Natural killer cell (primary cell): ENCODE measurements at regions not wholly inside any gene's neighbourhood (a gene's known extent, or its start where the extent isn't known, plus 50 kb on each side); places are given as distances from the start of the nearest gene placed in this dataset.

Experiments
- ATAC-seq, 3 donors: fragments of 150-1000 bp in 2 of 3; fragments of 200-7000 bp in 1 of 3; cut with Tn5 transposase; 1 replicate in 1 of 3; 2 replicates in 2 of 3; pipeline ENCODE4 v1.10.0; 2021; ENCODE audit warnings: mild to moderate bottlenecking in 2 of 3, moderate library complexity in 2 of 3
- DNase-seq, 2 donors: peaks; one replicate each; pipeline versions ENCODE4 v3.0.0 to v3.0.0-alpha.2; 2013 to 2021; ENCODE audit warnings: mixed read lengths in 1 of 2
- H3K27ac ChIP-seq: one replicate; pipeline ENCODE4 v1.5.1; 2013; ENCODE audit warnings: mild to moderate bottlenecking, low read length
- H3K27me3 ChIP-seq: one replicate; pipeline ENCODE4 v1.6.1; 2013; ENCODE audit warnings: low read length; ENCODE audit not compliant: control insufficient read depth, insufficient read depth
- H3K36me3 ChIP-seq: one replicate; pipeline ENCODE4 v1.6.1; 2013; ENCODE audit warnings: low read length; ENCODE audit not compliant: control insufficient read depth, insufficient read depth
- H3K4me1 ChIP-seq: one replicate; pipeline ENCODE4 v1.6.1; 2013; ENCODE audit warnings: low read length; ENCODE audit not compliant: control insufficient read depth, insufficient read depth
- H3K4me3 ChIP-seq: one replicate; pipeline ENCODE4 v1.5.1; 2013; ENCODE audit warnings: low read length
- H3K9me3 ChIP-seq: one replicate; pipeline ENCODE4 v1.6.1; 2013; ENCODE audit warnings: low read length; ENCODE audit not compliant: control insufficient read depth, insufficient read depth
- H3K27ac Mint-ChIP-seq, 2 donors: one replicate each; pipeline ENCODE4 v1.8.0; 2022; ENCODE audit warnings: mild to moderate bottlenecking in 2 of 2, mixed read lengths in 2 of 2, moderate library complexity in 1 of 2
- H3K27me3 Mint-ChIP-seq, 2 donors: one replicate each; pipeline ENCODE4 v1.8.0; 2022; ENCODE audit warnings: low read depth in 2 of 2, mixed read lengths in 2 of 2
- H3K36me3 Mint-ChIP-seq: one replicate; pipeline ENCODE4 v1.8.0; 2022; ENCODE audit warnings: mixed read lengths
- H3K4me1 Mint-ChIP-seq, 2 donors: one replicate each; pipeline ENCODE4 v1.8.0; 2022; ENCODE audit warnings: mixed read lengths in 2 of 2
- H3K4me3 Mint-ChIP-seq: one replicate; pipeline ENCODE4 v1.8.0; 2022; ENCODE audit warnings: mild to moderate bottlenecking, moderate library complexity, mixed read lengths
- H3K9me3 Mint-ChIP-seq, 2 donors: one replicate each; pipeline ENCODE4 v1.8.0; 2022; ENCODE audit warnings: mixed read lengths in 2 of 2
- WGBS: methylation state at CpG from one replicate; pipeline ENCODE4 v1.1.7; 2013; ENCODE audit warnings: missing lambda C conversion rate; ENCODE audit not compliant: insufficient coverage; 5-methylcytosine and 5-hydroxymethylcytosine counted together
- intact Hi-C: fragments of 100-400 bp; cut with micrococcal nuclease; formaldehyde crosslinking; loops from one replicate; pipeline ENCODE4 v1.14.2; 2022
- TF ChIP-seq, protein P1 (sequence below): fragments of 200-600 bp; IDR thresholded peaks from one replicate; pipeline ENCODE4 v1.8.0; 2022; ENCODE audit warnings: antibody characterized with exemption

DNA sequence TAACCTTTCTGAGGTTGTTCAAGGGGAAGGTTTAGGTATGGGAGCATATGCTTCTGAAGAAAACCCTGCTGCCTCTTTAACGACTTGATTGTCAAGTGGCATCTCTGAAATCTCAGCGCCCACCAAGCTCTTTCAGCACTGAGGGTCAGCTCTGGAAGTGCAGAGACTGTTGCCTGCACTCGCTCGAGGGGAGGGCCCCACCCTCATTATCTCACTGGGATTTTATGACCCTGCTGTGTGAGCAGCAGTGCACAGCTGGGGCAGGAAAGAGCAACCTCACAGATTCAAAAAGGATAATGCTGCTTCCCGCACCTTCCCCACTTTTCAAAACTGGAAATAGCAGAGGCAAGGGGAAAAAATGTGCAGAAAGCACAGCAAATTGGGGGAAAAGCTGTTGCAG is 56.9 kb upstream of the SPRED2 start:
- H3K27me3 ChIP-seq: no peaks in the 10 kb centered on the region
- H3K9me3 ChIP-seq: peaks cover 5% of the 10 kb centered on the region
- 91% methylated on average over 5 of the region's 5 CpGs for WGBS
- no peak overlapping the region for H3K27ac ChIP-seq
- no peaks in the 10 kb centered on the region for H3K36me3 Mint-ChIP-seq
- peaks cover 10 to 37% of the 10 kb centered on the region in 2 donors for H3K27me3 Mint-ChIP-seq
- intact Hi-C loops: no loop called here
- H3K4me3 Mint-ChIP-seq: no peak overlapping the region
- TF ChIP-seq, protein P1, sequence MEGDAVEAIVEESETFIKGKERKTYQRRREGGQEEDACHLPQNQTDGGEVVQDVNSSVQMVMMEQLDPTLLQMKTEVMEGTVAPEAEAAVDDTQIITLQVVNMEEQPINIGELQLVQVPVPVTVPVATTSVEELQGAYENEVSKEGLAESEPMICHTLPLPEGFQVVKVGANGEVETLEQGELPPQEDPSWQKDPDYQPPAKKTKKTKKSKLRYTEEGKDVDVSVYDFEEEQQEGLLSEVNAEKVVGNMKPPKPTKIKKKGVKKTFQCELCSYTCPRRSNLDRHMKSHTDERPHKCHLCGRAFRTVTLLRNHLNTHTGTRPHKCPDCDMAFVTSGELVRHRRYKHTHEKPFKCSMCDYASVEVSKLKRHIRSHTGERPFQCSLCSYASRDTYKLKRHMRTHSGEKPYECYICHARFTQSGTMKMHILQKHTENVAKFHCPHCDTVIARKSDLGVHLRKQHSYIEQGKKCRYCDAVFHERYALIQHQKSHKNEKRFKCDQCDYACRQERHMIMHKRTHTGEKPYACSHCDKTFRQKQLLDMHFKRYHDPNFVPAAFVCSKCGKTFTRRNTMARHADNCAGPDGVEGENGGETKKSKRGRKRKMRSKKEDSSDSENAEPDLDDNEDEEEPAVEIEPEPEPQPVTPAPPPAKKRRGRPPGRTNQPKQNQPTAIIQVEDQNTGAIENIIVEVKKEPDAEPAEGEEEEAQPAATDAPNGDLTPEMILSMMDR: no peak
- no peak overlapping the region for H3K27ac Mint-ChIP-seq
- peaks cover 0 to 2% of the 10 kb centered on the region in 2 donors for H3K9me3 Mint-ChIP-seq
- H3K4me3 ChIP-seq: no peak overlapping the region
- H3K4me1 ChIP-seq: no peaks in the 10 kb centered on the region
- no peaks in the 10 kb centered on the region for H3K4me1 Mint-ChIP-seq
- H3K36me3 ChIP-seq: no peaks in the 10 kb centered on the region
- no peak for ATAC-seq
- no peak for DNase-seq

DNA sequence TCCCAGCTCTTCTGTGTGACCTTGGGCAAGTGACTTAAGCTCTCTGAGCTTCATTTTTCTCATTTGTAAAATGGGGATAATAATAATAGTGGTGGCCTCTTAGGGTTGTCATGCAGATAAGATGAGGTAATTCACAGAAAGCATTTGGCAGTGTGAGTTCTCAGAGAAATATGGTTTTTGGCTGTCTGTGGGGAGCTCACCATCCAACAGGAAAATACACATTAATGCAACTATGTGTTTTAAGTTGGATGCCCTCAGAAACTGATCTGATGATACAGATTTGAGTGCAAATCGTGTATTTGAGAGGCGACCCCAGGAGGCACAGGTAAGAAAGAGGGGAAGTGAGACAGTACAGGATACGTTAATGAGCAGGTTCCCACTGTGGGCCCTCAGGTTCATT is 56.1 kb upstream of the SPRED2 start:
- DNase-seq: no peak
- H3K9me3 ChIP-seq: peaks cover 5% of the 10 kb centered on the region
- Mint-ChIP-seq H3K4me3 (no peak overlapping the region), H3K36me3 (no peaks in the 10 kb centered on the region), H3K27me3 (peaks cover 10 to 44% of the 10 kb centered on the region in 2 donors), H3K4me1 (no peaks in the 10 kb centered on the region), H3K9me3 (peaks cover 0 to 2% of the 10 kb centered on the region in 2 donors), H3K27ac (no peak overlapping the region)
- TF ChIP-seq, protein P1: no peak
- no peak overlapping the region for H3K27ac ChIP-seq
- H3K36me3 ChIP-seq: no peaks in the 10 kb centered on the region
- 89% methylated on average over 3 of the region's 3 CpGs for WGBS
- H3K4me3 ChIP-seq: no peak overlapping the region
- H3K4me1 ChIP-seq: no peaks in the 10 kb centered on the region
- intact Hi-C loops: no loop called here
- ATAC-seq: no peak
- H3K27me3 ChIP-seq: no peaks in the 10 kb centered on the region

DNA sequence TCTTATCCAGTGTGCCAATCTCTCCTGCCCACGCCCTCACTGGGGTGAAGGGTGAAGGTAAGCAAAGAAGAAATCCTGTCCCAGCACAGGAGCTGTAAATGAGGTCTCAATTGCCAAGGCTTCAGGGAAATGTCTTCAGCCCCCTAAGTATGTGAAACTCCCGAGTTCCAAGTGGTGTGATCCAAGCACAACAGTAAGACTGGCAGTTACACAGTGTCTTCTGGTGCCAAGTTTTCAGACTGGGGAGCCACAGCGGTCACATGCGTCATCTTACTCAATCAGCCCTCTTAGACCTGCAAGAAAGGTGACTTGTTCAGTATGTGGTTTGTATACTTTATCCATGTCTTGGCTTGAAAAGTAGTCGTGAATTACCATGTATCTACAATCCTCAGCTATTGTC is 55.0 kb upstream of the SPRED2 start:
- Mint-ChIP-seq H3K4me1 (no peaks in the 10 kb centered on the region), H3K9me3 (peaks cover 0 to 2% of the 10 kb centered on the region in 2 donors), H3K4me3 (no peak overlapping the region), H3K27ac (no peak overlapping the region), H3K27me3 (peaks cover 13 to 44% of the 10 kb centered on the region in 2 donors), H3K36me3 (no peaks in the 10 kb centered on the region)
- WGBS: 93% methylated on average over 3 of the region's 5 CpGs
- no peak for ATAC-seq
- H3K4me1 ChIP-seq: no peaks in the 10 kb centered on the region
- no peak overlapping the region for H3K27ac ChIP-seq
- TF ChIP-seq, protein P1: no peak
- no peaks in the 10 kb centered on the region for H3K36me3 ChIP-seq
- intact Hi-C loops: no loop called here
- peaks cover 5% of the 10 kb centered on the region for H3K9me3 ChIP-seq
- H3K4me3 ChIP-seq: no peak overlapping the region
- DNase-seq: no peak
- H3K27me3 ChIP-seq: no peaks in the 10 kb centered on the region

DNA sequence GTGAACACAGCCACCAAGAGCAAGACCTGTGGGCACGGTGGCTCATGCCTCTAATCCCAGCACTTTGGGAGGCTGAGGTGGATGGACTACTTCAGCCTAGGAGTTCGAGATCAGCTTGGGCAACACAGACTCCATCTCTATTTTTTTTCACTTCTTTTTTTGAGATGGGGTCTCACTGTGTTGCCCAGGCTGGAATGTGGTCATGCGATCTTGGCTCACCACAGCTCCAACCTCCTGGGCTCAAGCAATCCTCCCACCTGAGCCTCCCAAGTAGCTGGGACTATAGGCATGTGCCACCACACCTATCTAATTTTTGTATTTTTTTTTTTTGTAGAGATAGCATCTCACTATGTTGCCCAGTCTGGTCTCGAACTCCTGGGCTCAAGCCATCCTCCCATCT is 54.4 kb upstream of the SPRED2 start:
- intact Hi-C loops: no loop called here
- ATAC-seq: no peak
- 81% methylated on average over 3 of the region's 4 CpGs for WGBS
- peaks cover 5% of the 10 kb centered on the region for H3K9me3 ChIP-seq
- H3K27me3 ChIP-seq: no peaks in the 10 kb centered on the region
- no peak overlapping the region for H3K4me3 ChIP-seq
- TF ChIP-seq, protein P1: no peak
- no peaks in the 10 kb centered on the region for H3K36me3 ChIP-seq
- Mint-ChIP-seq H3K36me3 (no peaks in the 10 kb centered on the region), H3K9me3 (peaks cover 0 to 2% of the 10 kb centered on the region in 2 donors), H3K27ac (no peak overlapping the region), H3K4me1 (no peaks in the 10 kb centered on the region), H3K4me3 (no peak overlapping the region), H3K27me3 (peaks cover 13 to 44% of the 10 kb centered on the region in 2 donors)
- H3K4me1 ChIP-seq: no peaks in the 10 kb centered on the region
- H3K27ac ChIP-seq: no peak overlapping the region
- no peak for DNase-seq
